Activated naive CD8-positive, alpha-beta T cell treated with anti-CD3 and anti-CD28 coated beads, Interleukin-2, amount 10 ng/mL, durations not matched to agents 7 days and 5 days (primary cell): ENCODE measurements at regions not wholly inside any gene's neighbourhood (a gene's known extent, or its start where the extent isn't known, plus 50 kb on each side); places are given as distances from the start of the nearest gene placed in this dataset.
"Not testable (repeated sequence)": the region's sequence is repeated elsewhere in the genome, so short reads cannot be mapped to it uniquely, and the experiment has no call there.

Source experiments
- ATAC-seq: fragments of 150-1000 bp; cut with Tn5 transposase; one replicate; pipeline ENCODE4 v1.10.0; 2021; ENCODE audit warnings: low read depth, moderate library complexity
- POLR2A ChIA-PET: fragments of 350-600 bp; sonication (Branson Sonifier 250); formaldehyde crosslinking; loops from one replicate; lab custom pipeline; 2021; ENCODE audit warnings: antibody characterized with exemption; lab: Charles Lee
- DNase-seq: peaks from one replicate; pipeline ENCODE4 v3.0.0; 2021
- H3K27ac Mint-ChIP-seq: one replicate; pipeline ENCODE4 v1.8.0; 2022; ENCODE audit warnings: mild to moderate bottlenecking, mixed read lengths
- H3K27me3 Mint-ChIP-seq: one replicate; pipeline ENCODE4 v1.8.0; 2022; ENCODE audit warnings: mild to moderate bottlenecking, moderate library complexity, mixed read lengths
- H3K36me3 Mint-ChIP-seq: one replicate; pipeline ENCODE4 v1.8.0; 2021; ENCODE audit warnings: mild to moderate bottlenecking, mixed read lengths
- H3K4me1 Mint-ChIP-seq: one replicate; pipeline ENCODE4 v1.8.0; 2021; ENCODE audit warnings: mixed read lengths
- H3K4me3 Mint-ChIP-seq: one replicate; pipeline ENCODE4 v1.8.0; 2022; ENCODE audit warnings: mild to moderate bottlenecking, moderate library complexity, mixed read lengths
- H3K9me3 Mint-ChIP-seq: one replicate; pipeline ENCODE4 v1.8.0; 2021; ENCODE audit warnings: mixed read lengths

DNA sequence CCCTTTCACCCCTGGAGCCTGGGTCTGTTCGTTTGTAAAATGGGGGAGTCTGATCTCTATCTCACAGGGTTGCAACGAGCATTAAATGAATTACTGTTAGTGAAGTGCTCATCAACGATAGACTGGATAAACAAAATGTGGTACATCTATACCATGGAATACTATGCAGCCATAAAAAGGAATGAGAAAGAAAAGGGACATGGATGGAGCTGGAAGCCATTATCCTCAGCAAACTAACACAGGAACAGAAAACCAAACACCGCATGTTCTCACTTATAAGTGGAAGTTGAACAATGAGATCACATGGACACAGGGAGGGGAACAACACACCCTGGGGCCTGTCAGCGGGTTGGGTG lies 348.0 kb upstream of the ID2 start:
- POLR2A ChIA-PET, ATAC-seq, H3K9me3 Mint-ChIP-seq, H3K4me3 Mint-ChIP-seq, DNase-seq, H3K27me3 Mint-ChIP-seq, H3K36me3 Mint-ChIP-seq: not testable (repeated sequence)
- Mint-ChIP-seq H3K4me1 (peaks cover 24% of the 10 kb centered on the region), H3K27ac (peak overlapping the region; percentile 10)

DNA sequence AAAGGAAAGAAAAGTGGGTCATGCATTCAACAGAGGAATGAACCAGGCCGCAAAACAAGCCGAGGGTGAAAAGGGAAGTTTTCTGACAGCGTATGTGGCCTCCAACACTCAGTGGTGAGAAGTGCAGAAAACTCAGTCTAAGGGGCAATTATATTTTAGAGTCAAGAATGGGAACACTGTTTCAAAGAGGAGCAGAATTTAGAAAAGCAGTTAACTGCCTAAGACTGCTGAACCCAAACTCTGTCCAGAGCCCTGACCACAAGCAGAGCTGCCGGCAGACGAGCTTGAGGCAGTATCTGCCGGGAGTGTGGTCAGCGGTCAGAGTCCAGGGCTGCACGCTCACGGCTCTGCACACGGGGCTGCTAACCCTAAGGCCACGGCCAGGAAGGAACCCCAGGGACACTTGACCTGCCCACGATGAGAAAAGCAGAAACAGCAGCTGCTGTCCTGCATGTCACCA lies 347.0 kb upstream of the ID2 start:
- H3K4me1 Mint-ChIP-seq = peaks cover 17% of the 10 kb centered on the region
- DNase-seq (no peak), ATAC-seq (no peak)
- POLR2A ChIA-PET = no interaction called here
- no peak overlapping the region for H3K27ac Mint-ChIP-seq
- H3K27me3 Mint-ChIP-seq = no peaks in the 10 kb centered on the region
- peaks cover 3% of the 10 kb centered on the region for H3K9me3 Mint-ChIP-seq
- no peak overlapping the region for H3K4me3 Mint-ChIP-seq
- peaks cover 10% of the 10 kb centered on the region for H3K36me3 Mint-ChIP-seq

DNA sequence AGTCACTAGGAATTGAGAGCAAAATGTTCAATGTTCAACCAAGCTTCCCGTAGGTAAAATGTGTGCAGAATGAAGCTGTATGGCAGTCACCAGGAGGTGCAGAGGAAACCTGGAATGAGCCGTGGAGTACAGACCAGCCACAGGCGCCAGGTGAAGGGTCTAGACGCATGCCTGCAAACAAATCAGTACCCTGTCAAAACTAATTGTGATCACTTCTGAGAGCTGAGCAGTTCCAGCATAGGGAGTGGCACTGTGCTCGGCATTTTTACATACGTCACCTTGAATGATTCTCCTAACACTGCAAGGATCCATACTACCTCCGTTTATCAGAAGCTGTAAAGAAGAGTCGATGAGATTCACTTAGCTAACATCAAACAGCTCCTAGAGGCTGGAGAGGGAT lies 346.1 kb upstream of the ID2 start:
- peaks cover 12% of the 10 kb centered on the region for H3K36me3 Mint-ChIP-seq
- H3K27me3 Mint-ChIP-seq = no peaks in the 10 kb centered on the region
- POLR2A ChIA-PET = no interaction called here
- no peak overlapping the region for H3K4me3 Mint-ChIP-seq
- no peak for ATAC-seq
- DNase-seq = no peak
- H3K4me1 Mint-ChIP-seq = peaks cover 17% of the 10 kb centered on the region
- H3K27ac Mint-ChIP-seq = no peak overlapping the region
- H3K9me3 Mint-ChIP-seq = peaks cover 4% of the 10 kb centered on the region

DNA sequence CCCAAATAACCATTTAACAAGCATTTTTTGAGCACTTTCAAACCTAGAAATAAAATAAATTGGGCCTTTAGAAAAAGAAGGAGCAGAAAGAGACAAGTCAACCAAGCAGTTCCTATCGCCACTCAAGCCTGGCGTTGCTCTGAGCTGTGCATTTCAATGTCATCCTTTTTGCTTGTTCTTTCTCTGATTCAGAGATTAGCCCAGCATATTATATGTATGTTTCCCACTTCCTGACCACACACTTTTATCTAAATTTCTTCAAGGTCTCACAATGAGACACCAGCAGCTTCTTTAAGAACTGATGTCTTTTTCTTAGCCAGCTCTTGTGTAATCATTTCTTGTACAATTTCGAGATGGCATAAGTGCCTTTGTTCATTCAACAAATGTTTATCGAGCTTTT lies 344.5 kb upstream of the ID2 start:
- Mint-ChIP-seq H3K4me3 (peak overlapping the region; percentile 67), H3K27ac (peak overlapping the region; percentile 81), H3K36me3 (peaks cover 21% of the 10 kb centered on the region), H3K4me1 (peaks cover 16% of the 10 kb centered on the region), H3K27me3 (peaks cover 2% of the 10 kb centered on the region), H3K9me3 (peaks cover 9% of the 10 kb centered on the region)
- peak; percentile 100 for ATAC-seq
- POLR2A ChIA-PET = interaction anchor here (0.6 to 1.5 kb wide), 8 partner anchors 9 to 665 kb away, joined by 3 to 11 read pairs (median 4); partner anchors contain the start of gene ID2
- DNase-seq = no peak

DNA sequence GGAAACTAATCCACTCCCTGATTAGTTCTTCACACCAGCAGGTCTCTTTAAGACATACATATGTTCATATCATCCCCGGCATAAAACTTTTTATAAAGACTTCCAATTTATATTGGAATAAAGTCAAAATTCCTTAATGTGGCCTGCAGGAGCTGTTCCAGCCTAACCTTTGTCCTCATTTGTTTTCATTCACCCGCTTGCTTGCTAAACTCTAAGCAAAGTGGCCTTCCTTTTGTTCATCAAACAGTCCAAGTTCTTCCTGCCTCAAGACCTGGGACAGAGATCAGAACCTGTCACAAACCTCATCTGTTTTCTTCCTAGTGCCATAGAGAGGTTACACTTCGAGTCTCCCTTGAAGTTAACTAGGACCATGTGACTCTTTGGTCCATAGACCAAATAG lies 339.4 kb upstream of the ID2 start:
- Mint-ChIP-seq H3K9me3 (peaks cover 5% of the 10 kb centered on the region), H3K27ac (no peak overlapping the region), H3K4me1 (peaks cover 12% of the 10 kb centered on the region), H3K36me3 (peaks cover 18% of the 10 kb centered on the region), H3K4me3 (no peak overlapping the region), H3K27me3 (peaks cover 4% of the 10 kb centered on the region)
- ATAC-seq (no peak), DNase-seq (no peak)
- POLR2A ChIA-PET = no interaction called here

DNA sequence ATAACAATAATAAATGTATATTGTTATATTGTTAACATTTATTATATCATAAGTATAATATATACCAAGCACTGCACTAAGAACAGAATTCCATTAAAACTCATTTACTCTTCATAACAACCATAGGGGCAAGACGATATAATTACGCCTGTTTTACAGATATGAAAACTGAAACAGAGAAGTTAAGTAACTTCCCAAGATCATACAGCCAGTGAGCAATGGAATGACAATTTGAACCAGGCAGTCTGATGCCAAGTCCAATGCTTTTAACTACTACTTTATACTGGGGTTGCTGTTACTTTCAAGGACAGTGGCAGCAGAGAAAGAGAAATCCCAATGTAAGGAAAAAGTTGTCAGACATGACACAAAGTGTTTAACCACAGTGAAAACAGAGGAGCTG lies 338.8 kb upstream of the ID2 start:
- peaks cover 6% of the 10 kb centered on the region for H3K4me1 Mint-ChIP-seq
- no peak overlapping the region for H3K27ac Mint-ChIP-seq
- ATAC-seq (no peak), DNase-seq (no peak)
- no peak overlapping the region for H3K4me3 Mint-ChIP-seq
- peaks cover 4% of the 10 kb centered on the region for H3K27me3 Mint-ChIP-seq
- POLR2A ChIA-PET = no interaction called here
- peaks cover 5% of the 10 kb centered on the region for H3K9me3 Mint-ChIP-seq
- peaks cover 14% of the 10 kb centered on the region for H3K36me3 Mint-ChIP-seq

DNA sequence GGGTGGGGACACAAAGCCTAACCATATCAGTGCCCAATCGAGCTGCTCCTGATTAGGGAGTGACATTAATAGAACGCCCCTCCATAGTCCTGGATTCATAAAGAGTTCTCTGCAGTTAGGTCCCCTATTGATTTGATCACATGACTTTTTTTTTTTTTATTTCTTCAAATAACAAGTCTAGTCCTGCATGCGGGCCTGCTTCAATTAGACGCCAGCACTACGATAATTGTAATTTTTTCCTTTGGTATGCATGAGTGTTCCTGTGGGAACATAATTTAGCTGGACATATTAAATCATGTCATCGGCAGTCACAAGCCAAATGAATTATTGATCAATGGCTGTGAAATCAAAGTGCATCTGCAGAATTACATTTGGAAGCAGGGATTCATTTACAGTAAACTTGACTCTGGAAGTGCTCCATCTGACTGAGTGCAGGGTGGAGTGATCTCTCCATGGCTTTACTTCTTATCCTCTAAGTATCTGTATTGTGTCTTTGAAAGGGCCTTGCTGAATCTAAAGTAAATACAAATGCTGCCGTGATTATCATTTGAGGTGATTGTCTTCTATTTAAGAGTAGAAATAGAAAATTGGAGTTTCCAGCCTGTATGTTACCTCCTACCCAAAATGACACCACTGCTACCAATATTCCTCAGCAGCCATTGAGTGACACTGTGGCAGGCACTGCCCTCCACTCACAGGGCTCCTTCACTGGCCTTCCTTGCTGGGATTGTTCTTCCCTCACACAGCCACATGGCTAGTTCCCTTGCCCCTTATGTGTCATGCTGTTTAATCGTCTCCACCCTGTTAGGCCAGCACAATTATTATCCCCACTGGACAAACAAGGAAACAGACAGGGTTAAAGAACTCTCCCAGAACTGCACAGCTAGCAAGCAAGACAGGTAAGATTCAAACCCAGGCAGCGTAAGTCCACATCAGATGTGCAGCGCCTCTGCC lies 337.4 kb upstream of the ID2 start:
- no peak overlapping the region for H3K27ac Mint-ChIP-seq
- peaks cover 14% of the 10 kb centered on the region for H3K36me3 Mint-ChIP-seq
- ATAC-seq = no peak

DNA sequence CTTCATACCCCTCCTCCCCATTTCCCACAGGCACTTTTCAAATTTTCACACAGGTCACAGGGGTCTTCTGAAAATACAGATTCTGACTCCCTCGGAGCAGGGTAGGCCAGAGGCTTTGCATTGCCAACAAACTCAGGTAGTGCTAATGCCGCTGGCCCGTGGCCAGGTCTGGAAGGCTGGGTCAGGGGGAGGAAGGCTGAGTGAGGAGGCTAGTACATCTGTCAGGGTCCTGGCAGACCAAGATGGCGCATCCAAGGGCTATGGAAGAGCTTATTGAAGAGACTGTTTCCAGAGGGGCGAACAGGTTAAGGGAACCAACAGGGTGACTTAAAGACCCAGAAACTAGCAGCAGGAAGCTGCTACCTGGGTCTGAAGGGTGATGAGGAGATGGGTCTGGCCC lies 336.7 kb upstream of the ID2 start:
- no peak for DNase-seq
- Mint-ChIP-seq H3K9me3 (peaks cover 5% of the 10 kb centered on the region), H3K27me3 (peaks cover 4% of the 10 kb centered on the region), H3K36me3 (peaks cover 14% of the 10 kb centered on the region), H3K4me1 (peaks cover 7% of the 10 kb centered on the region), H3K4me3 (no peak overlapping the region), H3K27ac (no peak overlapping the region)
- POLR2A ChIA-PET = no interaction called here
- no peak for ATAC-seq

More for the DNA sequence above, 337.4 kb upstream of the ID2 start:
- peaks cover 5% of the 10 kb centered on the region for H3K9me3 Mint-ChIP-seq
- H3K27me3 Mint-ChIP-seq = peaks cover 4% of the 10 kb centered on the region
- H3K4me3 Mint-ChIP-seq = no peak overlapping the region
- POLR2A ChIA-PET = no interaction called here
- H3K4me1 Mint-ChIP-seq = peaks cover 7% of the 10 kb centered on the region
- no peak for DNase-seq

DNA sequence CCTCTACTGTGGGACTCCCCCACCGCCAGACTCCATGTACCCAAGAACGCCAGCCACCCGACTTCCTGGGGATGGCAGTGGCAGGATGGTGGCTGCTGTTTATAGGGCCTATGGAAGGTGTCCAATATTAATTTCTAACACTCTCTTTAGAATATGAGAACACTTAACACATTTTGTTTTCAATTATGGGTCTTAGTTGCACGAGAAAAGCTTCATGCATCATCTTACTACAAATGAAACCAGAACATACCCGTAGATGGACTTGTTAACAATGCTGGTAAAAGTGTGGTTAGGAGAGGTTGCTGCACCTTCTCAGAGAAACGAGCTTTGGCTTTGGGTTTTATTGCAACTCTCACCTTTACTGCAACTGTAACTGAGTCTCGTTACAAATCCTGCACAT lies 335.6 kb upstream of the ID2 start:
- H3K27ac Mint-ChIP-seq = no peak overlapping the region
- no peak overlapping the region for H3K4me3 Mint-ChIP-seq
- peaks cover 4% of the 10 kb centered on the region for H3K27me3 Mint-ChIP-seq
- peaks cover 9% of the 10 kb centered on the region for H3K36me3 Mint-ChIP-seq
- POLR2A ChIA-PET = interaction anchor here (0.9 kb wide), 2 partner anchors 9 to 63 kb away, joined by 3 read pairs; no protein-coding TSS in a partner anchor
- H3K9me3 Mint-ChIP-seq = peaks cover 2% of the 10 kb centered on the region
- peaks cover 11% of the 10 kb centered on the region for H3K4me1 Mint-ChIP-seq
- no peak for ATAC-seq
- DNase-seq = no peak

DNA sequence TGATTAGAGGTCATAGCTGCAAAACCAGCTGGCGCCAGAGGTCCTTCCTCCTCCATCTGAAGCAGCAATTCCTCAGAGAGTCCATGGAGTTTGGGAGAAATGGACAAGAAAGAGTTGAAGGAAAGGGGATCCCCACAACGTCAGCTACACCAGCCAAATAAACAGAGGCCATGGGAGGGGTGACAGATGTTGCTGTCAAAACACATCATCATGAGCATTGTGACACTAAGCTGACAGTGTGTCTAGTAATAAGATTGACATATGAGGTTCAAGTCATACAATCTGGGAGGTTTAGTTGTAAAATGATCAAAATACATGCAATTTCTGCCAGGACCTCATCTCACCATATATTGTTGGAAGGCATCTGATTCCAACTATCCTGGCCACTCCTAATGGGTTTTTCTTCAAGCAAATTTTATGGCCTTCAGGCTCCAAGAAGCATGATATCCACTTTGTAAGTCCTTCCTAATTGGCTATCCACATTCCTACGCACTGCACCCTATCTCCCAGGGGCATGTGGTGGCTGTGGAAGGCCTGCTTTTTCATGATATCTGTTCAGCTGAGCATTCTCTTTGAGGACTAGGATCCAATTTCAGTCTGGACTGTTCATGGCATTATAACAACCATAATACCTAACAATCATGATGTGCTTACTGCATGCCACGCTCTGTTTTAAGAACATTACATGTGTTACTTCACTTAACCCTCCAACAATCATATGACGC lies 335.0 kb upstream of the ID2 start:
- DNase-seq (no peak), ATAC-seq (no peak)
- peaks cover 4% of the 10 kb centered on the region for H3K27me3 Mint-ChIP-seq
- peaks cover 13% of the 10 kb centered on the region for H3K4me1 Mint-ChIP-seq
- POLR2A ChIA-PET = interaction anchor here (0.9 kb wide), 2 partner anchors 9 to 62 kb away, joined by 3 read pairs; no protein-coding TSS in a partner anchor
- H3K27ac Mint-ChIP-seq = no peak overlapping the region
- no peak overlapping the region for H3K4me3 Mint-ChIP-seq
- H3K9me3 Mint-ChIP-seq = no peaks in the 10 kb centered on the region
- peaks cover 5% of the 10 kb centered on the region for H3K36me3 Mint-ChIP-seq

DNA sequence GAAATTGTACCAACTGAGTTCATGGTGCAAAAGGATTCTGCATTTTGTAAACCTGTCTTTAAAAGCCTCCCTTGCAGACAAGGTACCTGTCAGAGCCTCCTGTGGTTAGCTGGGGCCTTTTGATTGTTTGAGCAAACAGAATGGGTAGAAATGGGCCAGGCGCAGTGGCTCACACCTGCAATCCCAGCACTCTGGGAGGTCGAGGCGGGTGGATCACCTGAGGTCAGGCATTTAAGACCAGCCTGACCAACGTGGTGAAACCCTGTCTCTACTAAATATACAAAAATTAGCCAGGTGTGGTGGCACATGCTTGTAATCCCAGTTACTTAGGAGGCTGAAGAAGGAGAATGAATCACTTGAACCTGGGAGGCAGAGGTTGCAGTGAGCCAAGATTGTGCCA lies 332.9 kb upstream of the ID2 start:
- H3K27me3 Mint-ChIP-seq, POLR2A ChIA-PET, H3K36me3 Mint-ChIP-seq, DNase-seq, ATAC-seq, H3K4me3 Mint-ChIP-seq, H3K9me3 Mint-ChIP-seq, H3K27ac Mint-ChIP-seq: not testable (repeated sequence)
- H3K4me1 Mint-ChIP-seq = peaks cover 14% of the 10 kb centered on the region

DNA sequence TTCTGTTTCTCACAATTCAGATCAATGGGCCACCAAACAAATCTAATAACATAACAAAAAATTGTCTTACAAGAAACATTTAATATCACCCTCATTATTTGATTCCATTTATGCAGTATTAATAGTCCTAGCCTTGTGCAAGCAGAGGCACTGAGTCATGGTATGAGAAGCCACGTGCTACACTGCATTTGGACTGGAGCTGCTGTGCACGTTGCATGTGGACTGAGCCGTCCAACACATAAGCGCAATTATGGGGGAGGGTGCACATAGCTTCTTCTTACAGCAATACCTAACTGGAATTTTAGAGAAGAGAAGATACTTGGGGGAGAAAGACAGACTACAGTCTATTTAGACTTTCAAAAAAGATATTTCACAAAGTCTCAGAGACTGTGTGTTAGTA lies 329.6 kb upstream of the ID2 start:
- Mint-ChIP-seq H3K36me3 (peaks cover 5% of the 10 kb centered on the region), H3K27me3 (peaks cover 9% of the 10 kb centered on the region), H3K27ac (no peak overlapping the region), H3K4me3 (no peak overlapping the region), H3K4me1 (peaks cover 12% of the 10 kb centered on the region), H3K9me3 (peaks cover 8% of the 10 kb centered on the region)
- POLR2A ChIA-PET = no interaction called here
- ATAC-seq (no peak), DNase-seq (no peak)

DNA sequence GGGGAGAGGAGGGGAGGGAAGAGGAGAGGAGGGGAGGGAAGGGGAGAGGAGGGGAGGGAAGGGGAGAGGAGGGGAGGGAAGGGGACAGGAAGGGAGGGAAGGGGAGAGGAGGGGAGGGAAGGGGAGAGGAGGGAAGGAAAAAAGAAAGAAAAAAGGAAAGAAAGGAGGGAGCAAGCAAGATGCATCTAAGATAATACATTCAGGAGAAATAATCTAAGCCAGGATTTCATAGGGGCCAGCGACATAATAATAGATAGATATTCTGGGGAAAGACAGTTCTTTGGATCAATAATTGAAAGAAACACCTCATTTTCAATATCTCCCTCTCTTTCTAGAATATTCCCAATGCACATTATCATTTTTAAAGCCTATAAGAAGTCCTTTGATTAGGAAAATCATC lies 328.9 kb upstream of the ID2 start:
- peaks cover 11% of the 10 kb centered on the region for H3K27me3 Mint-ChIP-seq
- no peak overlapping the region for H3K27ac Mint-ChIP-seq
- H3K4me3 Mint-ChIP-seq = no peak overlapping the region
- POLR2A ChIA-PET = no interaction called here
- peaks cover 15% of the 10 kb centered on the region for H3K4me1 Mint-ChIP-seq
- ATAC-seq (no peak), DNase-seq (no peak)
- H3K9me3 Mint-ChIP-seq = peaks cover 8% of the 10 kb centered on the region
- peaks cover 5% of the 10 kb centered on the region for H3K36me3 Mint-ChIP-seq
